Choroid plexus epithelial cell (primary cell): ENCODE measurements at regions not wholly inside any gene's neighbourhood (a gene's known extent, or its start where the extent isn't known, plus 50 kb on each side); places are given as distances from the start of the nearest gene placed in this dataset.
"Not testable (repeated sequence)": the region's sequence is repeated elsewhere in the genome, so short reads cannot be mapped to it uniquely, and the experiment has no call there.

Experiments used
- DNase-seq: peaks from one replicate; pipeline ENCODE4 v3.0.0-alpha.2; 2010; ENCODE audit warnings: low read depth
- H3K4me3 ChIP-seq: 2 replicates; pipeline ENCODE4 v1.5.1; 2011; ENCODE audit warnings: low read depth, mild to moderate bottlenecking, control low read depth, low read length, moderate library complexity
- TF ChIP-seq, protein P1 (sequence below): conservative IDR thresholded peaks from 2 replicates; pipeline ENCODE4 v1.5.1; 2011; ENCODE audit warnings: low read depth, mild to moderate bottlenecking, control low read depth, inconsistent platforms, low read length, moderate library complexity

DNA sequence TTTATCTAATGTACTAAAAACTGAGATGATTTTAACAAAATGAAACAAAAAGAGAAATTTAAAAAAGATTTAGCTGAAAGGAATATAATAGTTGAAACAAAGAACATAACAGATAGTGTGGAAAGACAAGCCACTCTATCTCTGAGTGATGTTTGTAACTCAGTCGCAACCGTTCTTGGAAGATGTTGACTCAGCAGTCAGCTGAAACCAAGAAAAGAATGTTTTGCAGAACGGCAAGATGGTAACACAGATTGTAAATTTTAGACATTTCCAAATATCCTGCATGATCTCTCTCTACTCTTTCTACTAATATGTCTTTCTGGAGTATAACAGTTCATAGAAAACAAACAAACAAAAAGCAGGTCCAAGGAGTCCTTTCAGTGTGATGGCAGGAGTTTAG is 746.1 kb upstream of the CDH6 start:
- H3K4me3 ChIP-seq = no peak overlapping the region
- no peak for DNase-seq
- TF ChIP-seq, protein P1, sequence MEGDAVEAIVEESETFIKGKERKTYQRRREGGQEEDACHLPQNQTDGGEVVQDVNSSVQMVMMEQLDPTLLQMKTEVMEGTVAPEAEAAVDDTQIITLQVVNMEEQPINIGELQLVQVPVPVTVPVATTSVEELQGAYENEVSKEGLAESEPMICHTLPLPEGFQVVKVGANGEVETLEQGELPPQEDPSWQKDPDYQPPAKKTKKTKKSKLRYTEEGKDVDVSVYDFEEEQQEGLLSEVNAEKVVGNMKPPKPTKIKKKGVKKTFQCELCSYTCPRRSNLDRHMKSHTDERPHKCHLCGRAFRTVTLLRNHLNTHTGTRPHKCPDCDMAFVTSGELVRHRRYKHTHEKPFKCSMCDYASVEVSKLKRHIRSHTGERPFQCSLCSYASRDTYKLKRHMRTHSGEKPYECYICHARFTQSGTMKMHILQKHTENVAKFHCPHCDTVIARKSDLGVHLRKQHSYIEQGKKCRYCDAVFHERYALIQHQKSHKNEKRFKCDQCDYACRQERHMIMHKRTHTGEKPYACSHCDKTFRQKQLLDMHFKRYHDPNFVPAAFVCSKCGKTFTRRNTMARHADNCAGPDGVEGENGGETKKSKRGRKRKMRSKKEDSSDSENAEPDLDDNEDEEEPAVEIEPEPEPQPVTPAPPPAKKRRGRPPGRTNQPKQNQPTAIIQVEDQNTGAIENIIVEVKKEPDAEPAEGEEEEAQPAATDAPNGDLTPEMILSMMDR = no peak

DNA sequence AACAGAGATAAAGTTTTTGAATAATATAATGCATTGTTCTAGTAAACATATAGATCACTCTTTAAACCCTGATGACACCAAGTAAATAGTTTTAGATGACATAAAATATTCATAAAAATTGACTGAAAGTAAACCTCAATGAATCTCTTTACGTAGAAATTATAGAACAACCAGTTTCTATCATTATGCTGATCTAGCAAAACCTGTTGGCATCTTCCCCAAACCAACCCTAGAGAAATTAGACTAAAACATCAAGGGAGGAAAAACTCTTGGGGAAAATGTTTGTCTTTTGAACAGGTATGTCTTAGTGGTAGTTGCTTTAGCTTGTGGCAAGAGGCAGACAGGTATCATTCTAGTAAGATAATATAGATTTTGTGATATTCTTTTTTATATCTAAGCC is 747.0 kb upstream of the CDH6 start:
- no peak overlapping the region for H3K4me3 ChIP-seq
- TF ChIP-seq, protein P1 = no peak
- DNase-seq = no peak

DNA sequence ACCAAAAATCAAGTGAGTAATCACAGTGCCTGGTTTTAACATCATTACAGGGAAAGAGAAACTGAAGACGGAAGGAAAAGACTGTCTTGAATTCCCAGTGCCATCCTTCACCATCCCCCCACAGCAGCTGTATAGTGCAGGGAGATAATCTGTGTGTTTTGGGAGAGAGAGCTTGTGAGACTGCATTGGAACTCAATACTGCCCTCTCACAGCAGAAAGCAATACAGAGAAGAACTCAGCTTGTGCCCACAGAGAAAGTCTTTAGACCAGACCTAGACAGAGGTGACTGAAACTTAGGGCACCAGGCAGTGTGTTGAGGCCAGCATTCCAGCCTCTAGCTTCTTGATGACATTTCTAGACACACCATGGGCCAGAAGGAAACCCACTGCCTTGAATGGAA is 754.7 kb upstream of the CDH6 start:
- TF ChIP-seq, protein P1 = no peak
- H3K4me3 ChIP-seq = no peak overlapping the region
- no peak for DNase-seq

DNA sequence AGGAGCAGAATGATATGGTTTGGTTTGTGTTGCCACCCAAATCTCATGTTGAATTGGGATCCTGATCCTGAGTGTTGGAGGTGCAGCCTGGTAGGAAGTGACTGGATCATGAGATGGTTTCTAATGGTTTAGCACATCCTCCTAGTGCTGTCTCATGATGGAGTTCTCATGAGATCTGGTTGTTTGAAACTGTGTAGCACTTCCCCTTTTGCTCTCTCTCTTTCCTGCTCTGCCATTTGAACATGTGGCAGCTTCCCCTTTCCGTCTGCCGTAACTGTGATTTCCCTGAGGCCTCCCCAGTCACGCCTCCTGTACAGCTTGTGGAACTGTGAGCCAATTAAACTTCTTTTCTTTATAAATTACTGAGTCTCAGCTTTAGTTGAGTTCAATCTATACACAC is 756.8 kb upstream of the CDH6 start:
- no peak for DNase-seq
- H3K4me3 ChIP-seq = no peak overlapping the region
- TF ChIP-seq, protein P1 = no peak

DNA sequence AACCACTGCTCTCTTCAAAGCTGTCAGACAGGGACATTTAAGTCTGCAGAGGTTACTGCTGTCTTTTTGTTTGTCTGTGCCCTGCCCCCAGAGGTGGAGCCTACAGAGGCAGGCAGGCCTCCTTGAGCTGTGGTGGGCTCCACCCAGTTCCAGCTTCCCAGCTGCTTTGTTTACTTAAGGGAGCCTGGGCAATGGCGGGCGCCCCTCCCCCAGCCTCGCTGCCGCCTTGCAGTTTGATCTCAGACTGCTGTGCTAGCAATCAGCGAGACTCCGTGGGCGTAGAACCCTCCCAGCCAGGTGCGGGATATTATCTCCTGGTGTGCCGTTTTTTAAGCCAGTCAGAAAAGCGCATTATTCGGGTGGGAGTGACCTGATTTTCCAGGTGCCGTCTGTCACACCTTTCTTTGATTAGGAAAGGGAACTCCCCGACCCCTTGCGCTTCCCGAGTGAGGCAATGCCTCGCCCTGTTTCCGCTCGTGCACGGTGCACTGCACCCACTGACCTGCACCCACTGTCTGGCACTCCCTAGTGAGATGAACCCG is 764.5 kb upstream of the CDH6 start:
- not testable (repeated sequence) for H3K4me3 ChIP-seq, DNase-seq

DNA sequence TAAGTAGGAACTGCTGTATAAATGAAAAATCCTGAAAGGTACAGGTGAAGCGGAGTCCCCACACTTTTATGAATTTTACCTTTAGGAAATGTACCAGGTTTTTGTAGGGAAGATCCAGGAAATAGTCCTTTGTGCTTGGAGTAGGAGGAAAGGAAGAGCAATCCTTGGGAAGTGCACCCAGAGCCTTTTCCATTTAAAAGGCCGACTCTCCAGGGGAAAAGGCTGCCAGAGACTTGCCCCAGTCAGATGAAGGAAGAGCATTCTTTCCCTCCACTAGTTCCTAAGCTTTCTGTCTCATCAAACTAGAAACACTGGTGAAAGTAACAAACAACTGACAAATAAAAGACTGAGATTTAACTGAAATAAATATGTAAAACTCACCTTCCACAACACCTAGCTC is 779.4 kb upstream of the CDH6 start:
- DNase-seq = no peak
- TF ChIP-seq, protein P1 = no peak
- H3K4me3 ChIP-seq = no peak overlapping the region

DNA sequence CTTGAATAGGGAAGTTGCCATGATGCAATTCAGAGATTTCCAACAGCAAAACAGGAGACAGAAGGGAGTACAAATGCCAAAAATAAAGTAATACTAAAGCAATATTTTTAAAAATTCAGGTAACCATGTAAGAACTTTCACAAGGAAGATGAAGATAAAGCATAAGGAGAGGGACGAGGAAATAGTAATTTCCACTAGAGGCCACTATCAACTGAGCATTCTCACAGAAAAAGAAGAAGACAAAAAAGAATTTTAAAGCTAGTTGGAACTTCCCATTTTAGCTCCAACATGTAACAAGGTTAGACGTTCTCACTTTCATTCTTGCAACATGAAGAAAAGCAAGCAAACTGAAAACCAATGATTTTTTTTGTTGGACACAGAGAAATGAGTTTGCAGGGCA is 779.9 kb upstream of the CDH6 start:
- no peak overlapping the region for H3K4me3 ChIP-seq
- TF ChIP-seq, protein P1 = no peak
- DNase-seq = peak; percentile 39
